ENCODE measurements at regions not wholly inside any gene's neighbourhood (a gene's known extent, or its start where the extent isn't known, plus 50 kb on each side); places are given as distances from the start of the nearest gene placed in this dataset.

DNA sequence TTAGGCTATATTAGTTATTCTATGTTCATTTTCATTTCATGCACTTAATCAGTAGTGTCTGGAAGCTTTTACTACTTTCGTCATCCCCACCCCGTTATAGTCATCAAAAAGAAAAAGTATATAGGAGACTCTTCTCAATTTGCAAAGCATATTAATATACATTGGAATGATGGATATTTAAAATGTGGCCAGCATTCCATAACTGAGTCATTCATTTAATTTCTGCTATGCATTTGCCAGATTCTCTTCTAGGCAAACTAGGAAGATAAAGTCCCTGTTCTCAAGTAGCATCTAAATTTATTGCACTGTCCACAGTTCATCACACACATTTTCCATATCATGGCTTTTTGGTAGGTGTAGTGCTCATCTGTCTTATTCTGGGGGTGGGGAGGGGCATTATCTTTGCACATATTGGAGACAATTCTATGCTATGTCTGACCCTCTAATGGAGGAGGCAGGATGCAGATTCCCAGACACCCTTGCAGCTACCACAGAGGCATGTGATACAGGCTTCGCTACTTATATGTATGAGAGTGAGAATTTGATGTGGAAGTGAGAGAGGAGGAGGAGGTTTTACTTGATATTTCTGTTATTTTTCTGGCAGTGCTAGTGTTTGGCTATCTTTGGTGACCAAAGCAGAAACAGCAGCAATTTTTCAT is 125.8 kb downstream of the CTH start:
- Histone ChIP-seq H3K4me1 (no peaks in the 10 kb centered on the region), H3K27me3 (no peaks in the 10 kb centered on the region), H3K36me3 (no peaks in the 10 kb centered on the region), H3K4me3 (no peak overlapping the region), H3K9me3 (no peaks in the 10 kb centered on the region), H3K27ac (no peak overlapping the region)
- ATAC-seq: no peak
- TF ChIP-seq, protein P1, sequence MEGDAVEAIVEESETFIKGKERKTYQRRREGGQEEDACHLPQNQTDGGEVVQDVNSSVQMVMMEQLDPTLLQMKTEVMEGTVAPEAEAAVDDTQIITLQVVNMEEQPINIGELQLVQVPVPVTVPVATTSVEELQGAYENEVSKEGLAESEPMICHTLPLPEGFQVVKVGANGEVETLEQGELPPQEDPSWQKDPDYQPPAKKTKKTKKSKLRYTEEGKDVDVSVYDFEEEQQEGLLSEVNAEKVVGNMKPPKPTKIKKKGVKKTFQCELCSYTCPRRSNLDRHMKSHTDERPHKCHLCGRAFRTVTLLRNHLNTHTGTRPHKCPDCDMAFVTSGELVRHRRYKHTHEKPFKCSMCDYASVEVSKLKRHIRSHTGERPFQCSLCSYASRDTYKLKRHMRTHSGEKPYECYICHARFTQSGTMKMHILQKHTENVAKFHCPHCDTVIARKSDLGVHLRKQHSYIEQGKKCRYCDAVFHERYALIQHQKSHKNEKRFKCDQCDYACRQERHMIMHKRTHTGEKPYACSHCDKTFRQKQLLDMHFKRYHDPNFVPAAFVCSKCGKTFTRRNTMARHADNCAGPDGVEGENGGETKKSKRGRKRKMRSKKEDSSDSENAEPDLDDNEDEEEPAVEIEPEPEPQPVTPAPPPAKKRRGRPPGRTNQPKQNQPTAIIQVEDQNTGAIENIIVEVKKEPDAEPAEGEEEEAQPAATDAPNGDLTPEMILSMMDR (IDR thresholded peaks at IDR 0.05): no peak
- WGBS, 2 donors (ENCODE audit: low coverage in 1 of 2): 82% methylated on average over 3 of the region's 3 CpGs

DNA sequence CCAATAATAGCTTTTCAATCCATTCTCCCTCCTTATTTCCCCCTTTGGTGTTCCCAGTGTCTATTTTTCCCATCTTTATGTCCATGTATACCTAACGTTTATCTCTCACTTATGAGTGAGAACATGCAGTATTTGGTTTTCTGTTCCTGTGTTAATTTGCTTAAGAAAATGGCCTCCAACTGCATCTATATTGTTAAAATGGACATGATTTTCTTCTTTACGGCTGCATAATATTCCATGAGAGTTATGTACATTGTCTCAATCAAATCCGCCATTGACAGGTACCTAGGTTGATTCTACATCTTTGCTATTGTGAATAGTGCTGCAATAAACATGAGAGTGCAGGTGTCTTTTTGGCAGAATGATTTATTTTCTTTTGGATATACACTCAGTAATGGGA is 126.7 kb downstream of the CTH start:
- 80 to 88% methylated on average over 1 to 3 of the region's 3 CpGs for WGBS, 2 donors (ENCODE audit: low coverage in 1 of 2)
- ATAC-seq: no peak

DNA sequence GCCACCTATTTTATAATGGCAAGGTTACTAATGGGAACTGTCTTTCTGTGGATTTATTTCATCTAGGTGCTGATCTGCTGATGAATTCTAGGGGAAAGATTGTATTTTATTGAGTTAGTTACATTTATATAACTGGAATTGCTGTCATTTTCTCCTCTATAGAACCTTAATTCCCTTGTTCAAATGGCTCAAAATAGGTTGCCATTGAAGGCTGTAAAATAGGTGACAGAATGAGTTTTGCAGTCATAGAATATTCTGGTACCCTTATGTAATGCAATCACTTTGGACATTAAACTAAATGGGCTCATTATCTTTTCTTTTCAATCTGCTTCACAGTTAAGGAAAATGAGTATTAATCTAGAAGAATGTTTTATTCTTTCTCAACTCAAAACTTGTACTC is 131.0 kb downstream of the CTH start:
- TF ChIP-seq, protein P1 (IDR thresholded peaks at IDR 0.05): no peak
- TF ChIP-seq EP300 (IDR thresholded peaks at IDR 0.05): no peak
- TF ChIP-seq POLR2A (IDR thresholded peaks at IDR 0.05): no peak
- TF ChIP-seq POLR2AphosphoS5 (IDR thresholded peaks at IDR 0.05): no peak
- H3K27me3 ChIP-seq: no peaks in the 10 kb centered on the region
- H3K4me3 ChIP-seq: no peak overlapping the region
- H3K4me1 ChIP-seq: no peaks in the 10 kb centered on the region
- no peak for ATAC-seq
- no peaks in the 10 kb centered on the region for H3K9me3 ChIP-seq
- H3K27ac ChIP-seq: no peak overlapping the region
- no peaks in the 10 kb centered on the region for H3K36me3 ChIP-seq

More for the DNA sequence above, 126.7 kb downstream of the CTH start:
- Histone ChIP-seq H3K27me3 (no peaks in the 10 kb centered on the region), H3K27ac (no peak overlapping the region), H3K4me3 (no peak overlapping the region), H3K36me3 (no peaks in the 10 kb centered on the region), H3K9me3 (no peaks in the 10 kb centered on the region), H3K4me1 (no peaks in the 10 kb centered on the region)
- TF ChIP-seq EP300 (IDR thresholded peaks at IDR 0.05) (no peak), POLR2AphosphoS5 (IDR thresholded peaks at IDR 0.05) (no peak), POLR2A (IDR thresholded peaks at IDR 0.05) (no peak)
- TF ChIP-seq, protein P1 (IDR thresholded peaks at IDR 0.05): no peak

DNA sequence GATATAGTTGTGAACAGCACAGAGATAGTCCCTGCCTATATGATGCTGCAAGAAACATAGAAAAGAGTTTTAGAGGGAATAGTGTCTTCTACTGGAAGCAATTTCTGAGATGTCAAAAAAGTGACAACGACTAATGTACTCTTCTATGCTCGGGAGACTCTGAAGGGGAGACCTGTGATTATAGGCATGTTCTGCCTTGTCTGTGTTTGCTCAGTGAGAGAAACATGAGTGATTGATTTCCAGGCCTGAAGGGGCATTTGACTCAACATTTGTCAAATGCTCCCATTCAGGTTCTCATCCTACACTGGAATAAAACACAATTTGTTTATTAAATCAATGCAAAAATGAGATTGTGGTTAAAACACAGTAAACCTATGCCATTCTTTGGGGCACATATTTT is 131.8 kb downstream of the CTH start:
- TF ChIP-seq, protein P1 (IDR thresholded peaks at IDR 0.05): no peak
- TF ChIP-seq EP300 (IDR thresholded peaks at IDR 0.05): no peak
- no peak for TF ChIP-seq POLR2AphosphoS5 (IDR thresholded peaks at IDR 0.05)
- TF ChIP-seq POLR2A (IDR thresholded peaks at IDR 0.05): no peak

DNA sequence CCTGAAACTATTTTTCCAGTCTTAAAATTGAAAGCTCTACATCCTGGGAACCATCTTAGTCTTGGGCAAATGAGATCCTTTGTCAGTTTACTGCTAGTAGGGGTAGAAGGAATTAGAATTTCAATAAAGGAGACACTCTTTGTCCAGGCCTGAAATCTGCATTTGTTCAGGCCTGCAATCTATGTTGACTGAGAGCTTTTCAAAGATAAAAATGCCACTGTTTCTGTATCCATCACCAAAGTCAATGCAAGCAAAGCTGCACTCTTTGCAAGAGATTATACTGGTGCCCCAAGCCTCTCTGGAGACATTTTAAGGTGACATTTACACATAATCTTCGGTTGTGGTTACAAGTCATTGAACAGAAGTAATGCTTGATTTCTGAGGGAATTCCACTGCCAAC is 135.7 kb downstream of the CTH start:
- TF ChIP-seq, protein P1 (IDR thresholded peaks at IDR 0.05): no peak
- TF ChIP-seq EP300 (IDR thresholded peaks at IDR 0.05): no peak
- no peak for TF ChIP-seq POLR2A (IDR thresholded peaks at IDR 0.05)
- no peak for TF ChIP-seq POLR2AphosphoS5 (IDR thresholded peaks at IDR 0.05)
- Histone ChIP-seq H3K36me3 (no peaks in the 10 kb centered on the region), H3K27ac (no peak overlapping the region), H3K4me1 (no peaks in the 10 kb centered on the region), H3K4me3 (no peak overlapping the region), H3K27me3 (no peaks in the 10 kb centered on the region), H3K9me3 (no peaks in the 10 kb centered on the region)
- 88 to 100% methylated on average over 1 of the region's 1 CpG for WGBS, 2 donors (ENCODE audit: low coverage in 1 of 2)
- no peak for ATAC-seq

More for the DNA sequence above, 131.8 kb downstream of the CTH start:
- no peak for ATAC-seq
- no peaks in the 10 kb centered on the region for H3K4me1 ChIP-seq
- H3K27ac ChIP-seq: no peak overlapping the region
- H3K36me3 ChIP-seq: no peaks in the 10 kb centered on the region
- WGBS, 2 donors (ENCODE audit: low coverage in 1 of 2): 76 to 79% methylated on average over 2 of the region's 2 CpGs
- H3K9me3 ChIP-seq: no peaks in the 10 kb centered on the region
- H3K27me3 ChIP-seq: no peaks in the 10 kb centered on the region
- no peak overlapping the region for H3K4me3 ChIP-seq

Data from gastroesophageal sphincter (tissue), 4 donors.